ENCODE measurements at regions not wholly inside any gene's neighbourhood (a gene's known extent, or its start where the extent isn't known, plus 50 kb on each side); places are given as distances from the start of the nearest gene placed in this dataset.
A peak's percentile ranks its signal among the peaks of the same experiment; 100 is the strongest.
"Not testable (repeated sequence)": the region's sequence is repeated elsewhere in the genome, so short reads cannot be mapped to it uniquely, and the experiment has no call there.

- DNase-seq (ENCODE audit: low spot score): no peak
Measured at GRCh38 chr3:65173841-65174240, 486.0 kb upstream of the ADAMTS9 start.

- no peak for DNase-seq (ENCODE audit: low spot score)
Measured at GRCh38 chr3:65172209-65172608, 484.4 kb upstream of the ADAMTS9 start.

DNA sequence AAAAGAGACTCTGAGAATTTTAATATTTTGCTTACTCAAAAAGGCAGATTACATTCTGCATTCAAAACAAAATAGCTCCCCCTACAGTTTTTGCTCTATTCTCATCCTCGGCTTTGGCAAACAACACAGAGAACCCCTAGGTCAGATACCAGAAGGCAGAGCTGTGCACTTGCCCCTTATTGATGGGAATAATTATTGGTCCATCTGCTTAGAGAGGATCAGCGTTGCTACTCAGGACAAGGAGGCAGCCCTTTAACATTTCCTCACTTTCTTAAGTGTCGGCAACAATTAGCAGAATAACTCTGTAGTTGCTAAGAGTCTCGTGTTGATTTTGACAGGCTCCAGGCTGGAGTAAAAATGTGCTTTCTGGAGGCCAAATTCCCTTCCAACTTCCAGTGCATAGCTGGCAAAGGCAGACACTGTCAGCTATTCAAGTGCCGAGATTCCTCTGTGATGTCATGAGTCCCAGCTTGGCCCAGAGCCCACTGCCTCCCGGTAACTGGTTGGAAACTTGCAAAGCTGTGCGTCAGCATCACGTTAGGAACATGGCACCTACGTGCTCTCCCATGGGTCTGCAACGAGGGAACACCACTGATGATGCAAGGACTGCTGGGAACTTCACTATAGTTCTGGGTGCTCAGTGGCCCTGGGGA is 482.7 kb upstream of the ADAMTS9 start:
- DNase-seq (ENCODE audit: low spot score): peak; percentile 86

DNA sequence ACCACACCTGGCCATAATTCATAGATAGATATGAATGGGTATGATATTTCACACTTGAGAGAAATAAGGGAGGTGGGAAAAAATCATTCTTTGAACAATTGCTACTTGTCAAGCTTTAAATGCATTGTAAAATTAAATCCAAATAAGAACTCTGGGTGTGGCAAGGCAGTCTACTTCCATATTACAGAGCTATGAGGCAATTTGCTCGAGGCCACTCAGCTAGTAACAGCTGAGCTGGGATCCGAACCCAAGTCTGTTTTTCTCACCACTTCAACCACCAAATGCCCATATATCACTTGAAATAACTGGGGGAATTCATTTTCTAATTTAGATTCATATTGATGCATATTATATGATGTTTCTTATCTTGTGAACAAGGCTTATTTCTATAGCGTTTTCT is 482.2 kb upstream of the ADAMTS9 start:
- DNase-seq (ENCODE audit: low spot score): no peak

DNA sequence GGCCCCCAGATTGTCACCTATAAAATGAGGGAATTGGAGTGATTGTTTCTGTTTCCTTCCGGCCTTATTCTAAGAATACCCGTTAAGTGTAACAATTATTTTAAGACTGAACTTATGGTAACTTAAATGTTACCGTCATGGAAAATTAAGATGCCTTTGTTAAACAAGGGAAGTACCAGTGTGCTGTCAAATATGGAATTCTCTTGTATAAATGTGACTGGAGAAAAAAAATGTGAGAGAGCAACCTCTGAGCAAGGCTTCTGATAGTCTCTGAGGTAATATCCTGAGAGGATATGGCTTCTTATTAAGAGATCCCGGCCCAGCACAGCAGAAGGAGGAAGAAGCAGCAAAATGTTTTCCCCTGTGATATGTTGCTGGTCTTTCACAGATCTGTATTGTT is 480.7 kb upstream of the ADAMTS9 start:
- DNase-seq (ENCODE audit: low spot score): no peak

DNA sequence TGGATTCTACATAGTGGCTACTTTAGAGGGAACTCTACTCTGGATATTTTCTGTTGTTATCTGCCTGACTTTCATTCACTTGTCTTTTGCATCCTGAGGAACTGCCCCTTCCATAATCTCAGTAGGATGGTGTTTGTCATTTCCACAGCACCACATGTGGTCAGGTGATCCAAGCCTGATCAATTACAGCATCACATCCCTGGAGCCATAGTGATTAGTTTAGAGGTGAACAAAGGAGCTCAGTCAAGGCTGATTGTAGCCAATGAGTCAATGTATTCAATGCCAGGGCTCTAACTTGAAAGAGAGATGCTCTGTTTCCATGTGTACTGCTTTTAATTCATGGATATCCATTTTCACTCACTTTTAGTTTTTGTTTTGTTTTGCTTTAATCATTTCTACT is 478.7 kb upstream of the ADAMTS9 start:
- DNase-seq (ENCODE audit: low spot score): no peak

DNA sequence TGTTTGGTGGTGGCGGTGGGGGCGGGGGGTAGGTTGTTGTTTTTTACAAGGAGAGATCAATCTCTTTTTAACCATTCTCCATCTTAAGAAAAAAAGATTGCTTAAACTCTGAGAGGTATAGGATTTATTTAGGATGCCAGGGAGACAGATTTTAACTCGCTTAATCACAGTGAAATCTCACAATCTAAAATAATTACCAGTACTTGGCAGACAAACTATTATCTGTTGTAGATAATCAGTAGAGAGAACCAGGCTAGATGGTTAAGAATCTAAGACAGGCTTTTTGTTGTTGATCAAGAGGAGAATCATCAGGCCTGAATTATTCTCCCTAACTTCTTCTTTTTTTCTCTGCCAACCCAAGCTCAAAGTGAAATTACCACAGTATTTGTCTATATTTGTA is 470.2 kb upstream of the ADAMTS9 start:
- no peak for DNase-seq (ENCODE audit: low spot score)

DNA sequence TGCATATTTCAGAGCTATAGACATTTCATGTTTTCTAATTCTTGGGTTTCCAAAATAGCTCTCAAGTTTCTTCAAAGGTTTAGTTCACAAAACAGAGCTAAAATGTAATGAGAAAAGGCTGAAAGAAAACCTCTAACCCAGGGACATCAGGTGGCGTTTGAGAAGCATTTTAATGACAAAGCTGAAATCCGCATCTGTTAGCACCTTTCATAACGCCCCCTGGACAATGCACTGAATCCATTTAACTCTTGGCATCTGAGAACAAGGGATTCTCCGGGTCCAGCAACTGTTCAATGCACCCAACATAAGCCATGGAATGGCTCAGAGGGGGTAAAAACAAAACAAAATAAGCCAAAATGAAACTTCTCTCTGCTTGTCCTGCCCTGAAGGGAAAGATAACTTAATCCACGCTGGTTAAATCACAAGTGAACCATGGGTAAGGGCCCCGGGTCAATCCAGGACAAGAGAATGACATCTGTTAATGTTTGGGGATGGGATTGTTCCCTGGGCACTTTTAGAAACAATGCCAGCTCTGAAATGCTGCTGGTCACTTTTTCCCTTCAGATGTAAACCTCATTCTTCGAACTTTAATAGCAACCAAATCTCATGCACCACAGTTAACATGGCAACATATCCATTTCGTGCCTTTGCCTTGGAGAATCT is 466.2 kb upstream of the ADAMTS9 start:
- DNase-seq (ENCODE audit: low spot score): no peak

- no peak for DNase-seq (ENCODE audit: low spot score)
Measured at GRCh38 chr3:65151666-65152065, 463.9 kb upstream of the ADAMTS9 start.

DNA sequence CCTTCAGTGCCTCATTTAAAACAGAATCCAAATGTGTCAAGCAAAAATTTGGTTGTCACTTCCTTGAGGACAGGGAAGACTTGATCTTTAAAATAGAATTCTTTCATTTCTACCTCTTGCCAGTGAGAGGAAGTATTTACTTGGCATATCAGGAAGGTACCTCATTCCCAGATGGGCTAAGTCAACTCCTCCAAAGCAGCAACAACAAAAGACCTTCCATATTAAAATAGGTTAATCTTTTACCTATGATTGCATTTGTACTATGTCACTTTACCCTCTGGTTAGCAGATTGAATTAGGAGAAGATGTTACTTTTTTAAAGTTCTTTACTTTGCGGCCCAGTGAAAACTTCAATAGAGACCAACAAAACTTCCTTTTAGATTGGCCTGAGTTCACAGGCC is 462.1 kb upstream of the ADAMTS9 start:
- no peak for DNase-seq (ENCODE audit: low spot score)

DNA sequence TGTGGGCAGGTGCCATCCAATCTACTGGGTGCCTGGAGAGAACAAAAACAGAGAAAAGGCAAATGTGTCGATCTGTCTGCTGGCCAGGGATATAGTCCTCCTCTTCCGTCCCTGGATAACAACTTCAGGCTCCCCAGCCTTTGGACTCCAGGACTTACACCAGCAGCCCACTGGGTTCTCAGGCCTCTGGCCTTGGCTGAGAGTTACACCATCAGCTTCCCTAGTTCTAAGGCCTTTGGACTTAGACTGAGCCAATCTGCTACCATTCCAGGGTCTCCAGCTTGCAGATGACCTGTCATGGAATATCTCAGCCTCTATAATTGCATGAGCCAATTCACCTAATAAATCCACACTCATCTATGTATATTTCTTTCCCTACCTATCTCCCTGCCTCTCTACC is 460.9 kb upstream of the ADAMTS9 start:
- no peak for DNase-seq (ENCODE audit: low spot score)

GRCh38 chr3:65146179-65146578 is 458.4 kb upstream of the ADAMTS9 start:
- DNase-seq (ENCODE audit: low spot score): no peak

DNA sequence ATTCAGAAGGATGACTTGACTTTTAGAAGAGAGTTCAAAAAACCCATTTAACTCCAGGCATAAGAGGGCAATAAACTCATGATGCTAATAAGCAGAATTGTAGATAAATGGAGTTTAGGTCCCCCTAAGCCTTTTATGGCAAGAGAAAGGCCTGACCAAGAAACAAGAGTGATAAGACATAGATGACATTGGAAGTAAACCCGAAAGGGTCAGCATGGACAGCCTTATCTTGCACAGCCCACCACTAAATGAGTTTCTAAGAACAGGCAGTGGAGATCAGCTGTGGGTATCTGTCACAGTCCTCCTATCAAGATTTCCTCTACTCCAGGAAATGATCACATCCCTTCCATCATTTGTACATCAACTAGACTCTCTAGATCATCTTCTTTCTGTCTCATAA is 457.9 kb upstream of the ADAMTS9 start:
- no peak for DNase-seq (ENCODE audit: low spot score)

- DNase-seq (ENCODE audit: low spot score): no peak
Measured at GRCh38 chr3:65144791-65145351, 457.1 kb upstream of the ADAMTS9 start.

GRCh38 chr3:65142456-65142855 is 454.7 kb upstream of the ADAMTS9 start:
- DNase-seq (ENCODE audit: low spot score): no peak

DNA sequence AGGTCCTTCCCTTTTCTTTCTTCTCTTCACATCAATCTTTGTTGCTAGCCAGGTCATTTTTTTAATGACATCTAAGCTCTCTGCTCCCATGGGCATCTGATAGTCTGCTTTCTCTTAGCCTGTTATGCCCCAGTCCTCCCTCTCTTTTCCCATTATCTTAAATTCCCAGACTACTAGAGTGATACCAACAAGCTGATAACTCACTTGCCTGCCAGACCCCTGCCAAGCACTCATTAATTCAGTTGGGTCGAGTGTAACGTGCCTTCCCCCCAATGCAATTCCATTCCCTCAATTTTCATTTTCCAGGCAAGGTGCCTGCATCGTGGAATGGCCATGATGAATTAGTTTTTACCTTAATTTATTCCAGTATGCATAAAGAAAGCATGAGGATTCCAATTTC is 450.8 kb upstream of the ADAMTS9 start:
- no peak for DNase-seq (ENCODE audit: low spot score)

GRCh38 chr3:65133752-65134151 is 446.0 kb upstream of the ADAMTS9 start:
- DNase-seq (ENCODE audit: low spot score): not testable (repeated sequence)

GRCh38 chr3:65130782-65131181 is 443.0 kb upstream of the ADAMTS9 start:
- DNase-seq (ENCODE audit: low spot score): no peak

DNA sequence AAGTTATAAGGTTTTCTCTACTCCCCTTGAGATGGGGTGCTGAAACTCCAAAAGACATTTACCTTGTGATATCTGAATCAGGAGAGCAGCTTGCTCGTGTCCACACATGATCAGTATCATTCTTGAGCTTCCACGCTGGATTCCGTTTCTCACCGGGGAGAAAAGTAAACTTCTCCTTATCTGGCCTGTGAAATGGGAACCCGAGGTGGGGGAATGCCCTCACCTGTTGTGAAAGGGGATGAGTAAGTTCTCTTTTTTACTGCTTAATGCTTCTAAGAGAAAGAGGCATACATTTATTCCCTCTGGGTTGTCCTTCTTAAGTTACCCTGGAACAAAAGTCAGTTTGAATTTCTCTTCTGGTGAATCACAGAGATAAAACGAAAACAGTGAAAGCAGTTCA is 440.5 kb upstream of the ADAMTS9 start:
- DNase-seq (ENCODE audit: low spot score): no peak

DNA sequence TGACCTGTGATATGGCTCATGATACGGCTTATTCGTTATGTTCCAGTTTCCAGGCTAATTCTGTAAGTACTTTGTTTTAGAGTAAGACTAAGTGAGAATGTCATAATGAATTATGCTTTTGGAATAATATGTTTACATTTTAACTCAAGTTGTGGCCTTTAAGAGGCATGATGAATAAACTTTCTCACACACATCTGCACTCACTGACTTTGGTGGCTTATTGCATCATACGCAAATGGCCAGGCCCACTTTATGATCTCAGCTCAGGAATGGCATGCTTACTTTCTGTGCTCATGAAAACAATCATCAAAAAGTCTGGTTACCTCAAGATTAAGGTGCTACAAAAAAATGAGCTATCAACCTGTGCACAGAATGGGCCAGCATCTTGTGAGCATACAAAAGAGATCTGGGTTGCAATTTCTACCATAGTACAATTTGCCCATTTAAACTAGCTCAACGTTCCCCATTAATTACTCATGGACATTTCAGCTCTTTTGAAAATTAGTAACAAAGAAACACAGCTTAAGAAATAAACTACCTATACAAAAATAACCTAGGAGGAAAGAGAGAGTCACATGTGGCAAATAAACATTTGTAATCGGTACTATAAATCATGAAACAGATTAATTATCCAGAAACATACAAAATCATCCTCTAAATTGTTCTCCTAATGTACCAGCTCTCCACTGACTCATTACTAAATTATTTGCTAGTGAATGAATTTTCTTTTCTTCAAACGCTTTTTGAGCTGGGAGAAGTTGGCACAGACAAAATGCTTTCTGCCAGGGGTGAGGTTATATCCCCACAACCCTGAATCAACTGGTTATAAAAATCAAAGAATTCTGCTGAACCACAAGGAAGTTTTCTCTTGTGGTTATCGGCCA is 439.0 kb upstream of the ADAMTS9 start:
- DNase-seq (ENCODE audit: low spot score): no peak

- DNase-seq (ENCODE audit: low spot score): not testable (repeated sequence)
Measured at GRCh38 chr3:65120156-65120555, 432.4 kb upstream of the ADAMTS9 start.

DNA sequence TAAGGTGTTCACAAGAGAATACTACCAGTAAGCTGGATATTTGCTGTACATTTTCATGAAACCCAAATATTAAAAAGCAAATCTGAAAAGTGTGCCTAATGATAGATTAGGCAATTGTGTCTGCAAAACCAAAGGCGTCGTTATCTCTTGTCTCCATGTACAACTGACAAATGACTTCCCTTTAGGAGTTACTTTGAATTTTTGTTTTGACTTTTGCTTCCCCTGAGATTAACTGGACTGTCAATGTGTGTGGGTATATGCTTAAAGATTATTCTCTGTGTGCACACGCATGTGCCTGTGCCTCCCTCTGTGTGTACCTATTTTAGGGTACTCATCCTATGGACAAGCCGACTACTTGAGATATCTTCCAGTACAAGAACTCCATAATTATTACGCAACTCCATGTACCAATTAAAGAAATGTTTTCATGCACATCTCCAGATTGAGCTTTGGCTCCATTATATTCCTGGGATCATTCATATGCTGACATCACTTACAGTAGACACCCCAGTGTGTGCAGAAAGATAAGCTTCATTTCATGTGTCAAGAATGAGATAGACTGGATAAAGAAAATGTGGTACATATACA is 431.2 kb upstream of the ADAMTS9 start:
- DNase-seq (ENCODE audit: low spot score): no peak
